B cell (primary cell): ENCODE measurements at regions not wholly inside any gene's neighbourhood (a gene's known extent, or its start where the extent isn't known, plus 50 kb on each side); places are given as distances from the start of the nearest gene placed in this dataset.

Experiments
- ATAC-seq: fragments of 200-7000 bp; cut with Tn5 transposase; one replicate; pipeline ENCODE4 v1.10.0; 2021; ENCODE audit warnings: low read depth, mild to moderate bottlenecking, moderate number of reproducible peaks, moderate library complexity
- CTCF ChIA-PET: fragments of 350-600 bp; sonication (Branson Sonifier 250); formaldehyde crosslinking; loops from one replicate; lab custom pipeline; 2021; ENCODE audit warnings: antibody characterized with exemption, inconsistent platforms; lab: Charles Lee
- POLR2A ChIA-PET: fragments of 350-600 bp; sonication (Branson Sonifier 250); formaldehyde crosslinking; loops from one replicate; lab custom pipeline; 2021; ENCODE audit warnings: antibody characterized with exemption; lab: Charles Lee
- DNase-seq: peaks from one replicate; pipeline ENCODE4 v3.0.0; 2013
- H2AFZ ChIP-seq: 2 replicates; pipeline ENCODE4 v1.6.1; 2012; ENCODE audit warnings: mild to moderate bottlenecking, low read depth, low read length; ENCODE audit not compliant: insufficient read depth, poor library complexity, severe bottlenecking
- H3K27ac ChIP-seq, 2 donors: 1 replicate in 1 of 2; 2 replicates in 1 of 2; pipeline ENCODE4 v1.5.1; 2012 to 2013; ENCODE audit warnings: low read length in 2 of 2, mild to moderate bottlenecking in 2 of 2, moderate library complexity in 1 of 2
- H3K27me3 ChIP-seq, 4 experiments: fragments of 200-600 bp in 1 of 4; sonication (generic) in 1 of 4; replicated peaks in 1 of 4; 1 replicate in 2 of 4; 2 replicates in 2 of 4; pipeline versions ENCODE4 v1.6.1 to v1.7.0; 2013 to 2016; ENCODE audit warnings: low read length in 3 of 4, mild to moderate bottlenecking in 2 of 4, mixed read lengths in 1 of 4, moderate library complexity in 1 of 4; ENCODE audit not compliant: insufficient read depth in 4 of 4, control insufficient read depth in 3 of 4; ENCODE audit errors: control extremely low read depth in 1 of 4
- H3K36me3 ChIP-seq, 2 experiments: replicated peaks in 1 of 2; 1 replicate in 1 of 2; 2 replicates in 1 of 2; pipeline versions ENCODE4 v1.6.1 to v1.7.1; 2013; ENCODE audit warnings: low read length in 1 of 2; ENCODE audit not compliant: insufficient read depth in 2 of 2, control insufficient read depth in 1 of 2; ENCODE audit errors: control extremely low read depth in 1 of 2, extremely low read depth in 1 of 2
- H3K4me1 ChIP-seq, 2 donors: fragments of 200-600 bp in 1 of 2; sonication (generic) in 1 of 2; 1 replicate in 1 of 2; 2 replicates in 1 of 2; pipeline versions ENCODE4 v1.5.1 to v1.6.1; 2013 to 2017; ENCODE audit warnings: low read length in 2 of 2; ENCODE audit not compliant: control insufficient read depth in 2 of 2, insufficient read depth in 2 of 2
- H3K4me2 ChIP-seq: replicated peaks from 2 replicates; pipeline ENCODE3; 2012; ENCODE audit warnings: mild to moderate bottlenecking, low read depth, low read length; ENCODE audit not compliant: poor library complexity, severe bottlenecking
- H3K4me3 ChIP-seq, 5 experiments: fragments of 200-600 bp in 1 of 5; sonication (generic) in 1 of 5; 1 replicate in 3 of 5; 2 replicates in 2 of 5; pipeline versions ENCODE4 v1.5.1 to v1.7.0; 2011 to 2016; ENCODE audit warnings: low read length in 4 of 5, mild to moderate bottlenecking in 4 of 5, low read depth in 2 of 5, control low read depth in 1 of 5, moderate library complexity in 1 of 5; ENCODE audit not compliant: insufficient read depth in 1 of 5; ENCODE audit errors: control extremely low read depth in 1 of 5, extremely low read depth in 1 of 5
- H3K79me2 ChIP-seq: fragments of 200-600 bp; sonication (generic); one replicate; pipeline ENCODE4 v1.6.0; 2016; ENCODE audit warnings: low read length; ENCODE audit not compliant: control insufficient read depth, insufficient read depth
- H3K9ac ChIP-seq: fragments of 200-600 bp; sonication (generic); 2 replicates; pipeline ENCODE4 v1.6.1; 2017; ENCODE audit warnings: mild to moderate bottlenecking, low read length, moderate library complexity
- H3K9me3 ChIP-seq, 3 donors: one replicate each; pipeline versions ENCODE4 v1.6.1 to v1.7.1; 2013; ENCODE audit warnings: low read length in 2 of 3; ENCODE audit not compliant: control insufficient read depth in 2 of 3, insufficient read depth in 1 of 3; ENCODE audit errors: control extremely low read depth in 1 of 3
- H4K20me1 ChIP-seq: 2 replicates; pipeline ENCODE4 v1.6.0; 2012; ENCODE audit warnings: mild to moderate bottlenecking, low read length; ENCODE audit not compliant: insufficient read depth, control insufficient read depth, poor library complexity, severe bottlenecking
- H3K27ac Mint-ChIP-seq: one replicate; pipeline ENCODE4 v1.8.0; 2021; ENCODE audit warnings: mixed read lengths
- H3K27me3 Mint-ChIP-seq: one replicate; pipeline ENCODE4 v1.8.0; 2021; ENCODE audit warnings: mixed read lengths
- H3K4me1 Mint-ChIP-seq: one replicate; pipeline ENCODE4 v1.8.0; 2021; ENCODE audit warnings: mixed read lengths
- H3K4me3 Mint-ChIP-seq: one replicate; pipeline ENCODE4 v1.8.0; 2021; ENCODE audit warnings: mixed read lengths
- H3K9me3 Mint-ChIP-seq: one replicate; pipeline ENCODE4 v1.8.0; 2022; ENCODE audit warnings: mixed read lengths; ENCODE audit not compliant: insufficient read depth
- EZH2 ChIP-seq: IDR thresholded peaks from 2 replicates; pipeline ENCODE4 v1.6.1; 2012; ENCODE audit warnings: borderline replicate concordance, low read depth, mild to moderate bottlenecking, moderate library complexity, low read length; ENCODE audit not compliant: insufficient read depth, poor library complexity, severe bottlenecking
- whole genome bisulfite sequencing: methylation state at CpG from one replicate; pipeline ENCODE4 v1.1.5; 2013; ENCODE audit warnings: missing lambda C conversion rate; ENCODE audit not compliant: insufficient coverage; 5-methylcytosine and 5-hydroxymethylcytosine counted together
- intact Hi-C: fragments of 100-400 bp; cut with micrococcal nuclease; formaldehyde crosslinking; loops from one replicate; pipeline ENCODE4 v1.10.0; 2022
- TF ChIP-seq, protein P1 (sequence below): fragments of 200-600 bp; IDR thresholded peaks from one replicate; pipeline ENCODE4 v1.8.0; 2022; ENCODE audit warnings: antibody characterized with exemption, mild to moderate bottlenecking

DNA sequence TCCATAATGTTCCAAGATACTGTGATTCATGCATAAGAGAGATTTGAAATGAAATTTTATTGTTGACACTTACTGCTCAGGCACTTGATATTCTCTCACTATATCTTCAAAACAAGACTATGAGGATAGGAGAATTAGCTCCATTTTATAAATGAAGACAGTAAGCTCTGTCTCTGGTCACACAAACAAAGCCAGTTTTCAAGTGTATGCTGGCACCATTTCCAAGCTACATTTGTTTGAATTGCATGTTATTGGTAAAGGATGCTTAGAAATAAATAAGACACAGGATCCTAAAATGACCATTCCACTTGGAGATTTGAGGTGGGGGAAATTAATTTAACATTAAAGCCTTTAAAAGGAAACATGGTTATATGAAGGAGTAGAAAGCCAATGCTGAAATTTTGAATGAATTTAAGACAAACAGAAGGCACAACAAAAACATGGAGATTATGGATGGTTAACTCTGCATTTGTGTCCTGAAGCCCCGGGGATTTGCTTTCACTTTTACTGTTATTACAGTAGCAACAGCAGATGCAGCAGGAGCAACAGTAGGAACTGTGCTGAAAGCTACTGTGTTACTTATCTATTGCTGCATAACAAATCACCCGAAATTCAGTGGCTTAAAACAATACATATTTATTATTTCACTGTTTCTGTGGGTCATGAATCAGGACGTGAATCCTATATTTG lies 79.7 kb upstream of the ASTN2 start:
- no CpG with 5 or more reads among the region's 3 CpGs for WGBS
- no peaks in the 10 kb centered on the region for H3K27me3 ChIP-seq
- no peaks in the 10 kb centered on the region for H4K20me1 ChIP-seq
- ChIA-PET POLR2A (no interaction called here), CTCF (no interaction called here)
- Mint-ChIP-seq H3K4me3 (no peak overlapping the region), H3K9me3 (no peaks in the 10 kb centered on the region), H3K27me3 (peaks cover 4% of the 10 kb centered on the region), H3K27ac (no peak overlapping the region), H3K4me1 (no peaks in the 10 kb centered on the region)
- ATAC-seq: no peak
- no peak overlapping the region for H3K27ac ChIP-seq
- no peak overlapping the region for H2AFZ ChIP-seq
- no peak overlapping the region for H3K4me3 ChIP-seq
- intact Hi-C loops: no loop called here
- no peak for DNase-seq
- no peaks in the 10 kb centered on the region for H3K79me2 ChIP-seq
- H3K9me3 ChIP-seq: no peaks in the 10 kb centered on the region
- H3K4me2 ChIP-seq: no peak overlapping the region
- H3K9ac ChIP-seq: no peak overlapping the region
- H3K36me3 ChIP-seq: no peaks in the 10 kb centered on the region
- no peaks in the 10 kb centered on the region for H3K4me1 ChIP-seq
- TF ChIP-seq EZH2: no peak

DNA sequence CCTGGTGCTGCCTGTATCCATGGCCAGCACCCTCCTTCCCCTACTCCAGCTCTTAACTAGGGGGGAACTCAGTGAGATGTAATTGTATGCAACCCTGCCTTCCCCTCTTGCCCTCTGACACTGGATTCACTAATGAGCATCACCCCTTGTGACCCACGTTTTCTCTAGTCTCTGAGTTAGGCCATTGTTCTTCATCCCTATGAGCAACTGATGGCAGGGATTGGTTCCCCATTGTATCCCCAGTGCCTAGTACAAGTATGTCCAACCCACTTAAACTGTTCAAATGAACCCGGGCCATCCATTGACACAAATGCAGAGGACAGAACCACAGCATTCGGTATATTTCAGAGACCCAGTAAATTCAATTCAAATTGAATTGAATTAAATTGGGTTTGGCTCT lies 77.6 kb upstream of the ASTN2 start:
- H3K9me3 ChIP-seq: no peaks in the 10 kb centered on the region
- no peaks in the 10 kb centered on the region for H4K20me1 ChIP-seq
- no peaks in the 10 kb centered on the region for H3K4me1 ChIP-seq
- no peak overlapping the region for H2AFZ ChIP-seq
- no peak overlapping the region for H3K4me3 ChIP-seq
- no peaks in the 10 kb centered on the region for H3K36me3 ChIP-seq
- no peak overlapping the region for H3K27ac Mint-ChIP-seq
- H3K79me2 ChIP-seq: no peaks in the 10 kb centered on the region
- H3K4me1 Mint-ChIP-seq: no peaks in the 10 kb centered on the region
- TF ChIP-seq, protein P1, sequence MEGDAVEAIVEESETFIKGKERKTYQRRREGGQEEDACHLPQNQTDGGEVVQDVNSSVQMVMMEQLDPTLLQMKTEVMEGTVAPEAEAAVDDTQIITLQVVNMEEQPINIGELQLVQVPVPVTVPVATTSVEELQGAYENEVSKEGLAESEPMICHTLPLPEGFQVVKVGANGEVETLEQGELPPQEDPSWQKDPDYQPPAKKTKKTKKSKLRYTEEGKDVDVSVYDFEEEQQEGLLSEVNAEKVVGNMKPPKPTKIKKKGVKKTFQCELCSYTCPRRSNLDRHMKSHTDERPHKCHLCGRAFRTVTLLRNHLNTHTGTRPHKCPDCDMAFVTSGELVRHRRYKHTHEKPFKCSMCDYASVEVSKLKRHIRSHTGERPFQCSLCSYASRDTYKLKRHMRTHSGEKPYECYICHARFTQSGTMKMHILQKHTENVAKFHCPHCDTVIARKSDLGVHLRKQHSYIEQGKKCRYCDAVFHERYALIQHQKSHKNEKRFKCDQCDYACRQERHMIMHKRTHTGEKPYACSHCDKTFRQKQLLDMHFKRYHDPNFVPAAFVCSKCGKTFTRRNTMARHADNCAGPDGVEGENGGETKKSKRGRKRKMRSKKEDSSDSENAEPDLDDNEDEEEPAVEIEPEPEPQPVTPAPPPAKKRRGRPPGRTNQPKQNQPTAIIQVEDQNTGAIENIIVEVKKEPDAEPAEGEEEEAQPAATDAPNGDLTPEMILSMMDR: no peak
- TF ChIP-seq EZH2: no peak
- intact Hi-C loops: no loop called here
- H3K9ac ChIP-seq: no peak overlapping the region
- ATAC-seq (no peak), DNase-seq (no peak)
- no peak overlapping the region for H3K4me2 ChIP-seq
- H3K27ac ChIP-seq: no peak overlapping the region
- ChIA-PET POLR2A (no interaction called here), CTCF (no interaction called here)
- H3K27me3 Mint-ChIP-seq: peaks cover 8% of the 10 kb centered on the region
- H3K4me3 Mint-ChIP-seq: no peak overlapping the region
- 11% methylated on average over 1 of the region's 3 CpGs for WGBS
- no peaks in the 10 kb centered on the region for H3K27me3 ChIP-seq
- H3K9me3 Mint-ChIP-seq: no peaks in the 10 kb centered on the region
